ENCODE measurements at regions not wholly inside any gene's neighbourhood (a gene's known extent, or its start where the extent isn't known, plus 50 kb on each side); places are given as distances from the start of the nearest gene placed in this dataset.
"Not testable (repeated sequence)": the region's sequence is repeated elsewhere in the genome, so short reads cannot be mapped to it uniquely, and the experiment has no call there.

- DNase-seq = not testable (repeated sequence)
Measured at GRCh38 chr2:242010252-242011166, 141.0 kb downstream of the RTP5 start.

GRCh38 chr2:242011167-242011513, 141.6 kb downstream of the RTP5 start:
- no peak for DNase-seq

GRCh38 chr2:242011516-242011915, 142.0 kb downstream of the RTP5 start:
- no peak for DNase-seq

- DNase-seq = no peak
Measured at GRCh38 chr2:242011991-242012764, 142.6 kb downstream of the RTP5 start.

GRCh38 chr2:242012956-242013764, 143.6 kb downstream of the RTP5 start:
- no peak for DNase-seq

GRCh38 chr2:242013771-242014170, 144.2 kb downstream of the RTP5 start:
- DNase-seq = no peak

GRCh38 chr2:242015108-242016065, 145.9 kb downstream of the RTP5 start:
- no peak for DNase-seq

- DNase-seq = no peak
Measured at GRCh38 chr2:242017086-242017485, 147.6 kb downstream of the RTP5 start.

GRCh38 chr2:242018416-242018815, 148.9 kb downstream of the RTP5 start:
- not testable (repeated sequence) for DNase-seq

GRCh38 chr2:242019344-242019743, 149.8 kb downstream of the RTP5 start:
- no peak for DNase-seq

GRCh38 chr2:242020196-242021004, 150.9 kb downstream of the RTP5 start:
- DNase-seq = no peak

- no peak for DNase-seq
Measured at GRCh38 chr2:242022550-242023290, 153.2 kb downstream of the RTP5 start.

- DNase-seq = no peak
Measured at GRCh38 chr2:242024751-242025355, 155.3 kb downstream of the RTP5 start.

- DNase-seq = no peak
Measured at GRCh38 chr2:242027676-242028450, 158.3 kb downstream of the RTP5 start.

- no peak for DNase-seq
Measured at GRCh38 chr2:242029422-242030225, 160.1 kb downstream of the RTP5 start.

- DNase-seq = no peak
Measured at GRCh38 chr2:242030226-242030575, 160.7 kb downstream of the RTP5 start.

GRCh38 chr2:242030858-242031257, 161.3 kb downstream of the RTP5 start:
- no peak for DNase-seq

GRCh38 chr2:242031481-242032019, 162.0 kb downstream of the RTP5 start:
- peak; percentile 40 to 68 for DNase-seq
